Fibroblast of upper back skin (primary cell): ENCODE measurements at regions not wholly inside any gene's neighbourhood (a gene's known extent, or its start where the extent isn't known, plus 50 kb on each side); places are given as distances from the start of the nearest gene placed in this dataset.

Source experiments
- DNase-seq: peaks from one replicate; pipeline ENCODE4 v3.0.0-alpha.2; 2013

DNA sequence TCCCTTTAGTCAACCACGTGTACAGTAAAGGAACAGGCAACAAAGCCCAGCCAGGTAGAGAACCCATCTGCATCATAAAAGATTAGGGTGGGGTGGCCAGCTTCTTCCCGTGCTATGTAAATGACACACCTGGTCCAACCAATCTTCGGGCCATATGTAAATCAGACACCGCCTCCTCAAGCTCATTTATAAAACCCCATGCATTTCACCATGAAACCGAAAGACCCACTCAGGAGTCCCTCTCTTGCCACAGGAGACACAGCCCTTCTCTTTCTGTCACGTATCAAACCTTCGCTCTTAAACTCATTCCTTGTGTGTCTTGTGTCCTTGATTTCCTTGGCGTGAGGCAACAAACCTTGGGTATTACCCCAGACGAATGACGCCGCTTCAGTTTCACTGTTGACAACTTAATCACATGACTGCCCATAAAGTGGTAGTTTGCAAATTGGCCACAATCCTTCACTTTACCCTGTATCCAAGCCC, 59.8 kb upstream of the TBPL2 start:
- no peak for DNase-seq

DNA sequence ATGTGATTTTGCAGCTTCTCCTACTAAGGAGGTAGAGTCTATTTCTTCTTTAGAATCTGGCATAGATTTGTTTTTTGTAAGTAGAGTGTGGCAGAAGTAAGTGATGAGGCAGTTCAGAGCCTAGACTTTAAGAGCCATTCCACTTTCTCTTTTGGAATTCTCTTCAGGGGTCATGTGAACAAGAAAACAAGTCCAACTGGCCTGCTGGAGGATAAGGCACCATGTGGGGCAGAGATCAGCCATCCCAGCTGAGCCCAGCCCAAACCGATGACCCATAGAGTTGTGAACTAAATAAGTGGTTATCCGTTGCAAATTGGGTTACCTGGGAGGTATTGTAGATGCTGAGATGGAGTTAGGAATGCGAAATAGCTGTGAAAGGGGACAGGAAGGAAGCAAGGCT, 60.3 kb upstream of the TBPL2 start:
- DNase-seq: no peak

DNA sequence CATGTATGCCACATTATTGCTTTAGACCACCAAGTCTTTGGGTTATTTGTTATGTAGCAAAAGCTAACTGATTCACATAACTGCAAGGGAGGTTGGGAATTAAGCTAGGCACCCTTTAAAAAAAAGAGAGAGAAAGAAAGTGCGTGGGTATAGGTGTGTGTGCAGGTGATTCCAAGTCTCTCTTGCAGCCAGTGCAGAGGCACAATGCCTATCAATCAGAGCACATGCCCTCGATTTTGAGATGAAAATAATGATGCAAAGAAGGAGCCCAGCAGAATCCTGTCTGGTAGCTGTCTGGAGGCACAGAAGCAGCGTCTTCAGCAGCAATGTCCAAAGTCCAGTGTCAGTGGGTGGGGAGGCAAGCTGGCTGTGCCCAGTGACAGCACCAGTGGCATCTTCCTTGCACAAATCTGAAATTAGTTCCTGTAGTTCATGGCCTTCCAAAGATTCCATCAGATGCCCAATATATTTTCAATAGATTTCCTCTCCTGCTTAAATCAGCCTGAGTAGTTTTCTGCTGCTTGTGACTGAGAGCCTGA, 62.4 kb upstream of the TBPL2 start:
- no peak for DNase-seq

DNA sequence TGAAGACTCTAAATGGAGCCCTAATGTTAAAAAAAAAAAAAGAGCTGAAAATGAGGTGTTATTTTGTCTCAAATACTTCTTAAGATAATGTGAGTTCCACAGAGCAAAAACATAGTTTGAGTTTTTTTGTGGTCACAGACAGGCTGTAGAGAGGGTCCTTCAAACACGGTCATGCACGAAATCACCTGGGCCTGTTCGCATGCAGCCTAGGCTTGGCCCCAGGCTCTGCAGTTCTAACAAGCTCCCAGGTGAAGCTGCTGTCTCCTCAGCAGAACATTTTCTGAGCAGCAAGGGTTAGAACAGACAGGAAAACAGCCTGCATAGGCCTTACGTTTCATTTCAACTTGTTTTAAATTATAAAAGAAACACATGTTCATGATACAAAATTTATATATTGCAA, 65.4 kb upstream of the TBPL2 start:
- DNase-seq: no peak

DNA sequence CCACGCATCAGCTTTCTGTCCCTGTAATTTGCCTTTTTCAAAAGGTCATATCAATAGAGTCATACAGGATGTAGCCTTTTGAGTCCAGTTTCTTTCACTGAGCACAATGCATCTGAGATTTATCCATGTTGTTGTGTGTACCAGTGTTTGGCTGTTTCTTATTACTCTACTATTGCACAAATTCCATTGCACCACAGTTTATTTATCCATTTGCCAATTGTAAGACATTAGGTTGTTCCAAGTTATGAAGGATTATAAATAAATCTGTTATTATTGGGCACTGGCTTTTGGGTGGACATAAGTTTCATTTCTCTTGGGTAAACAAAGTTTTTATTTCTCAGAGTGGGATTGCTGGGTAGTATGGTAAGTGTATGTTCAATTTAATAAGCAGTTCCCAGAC, 68.3 kb upstream of the TBPL2 start:
- no peak for DNase-seq

DNA sequence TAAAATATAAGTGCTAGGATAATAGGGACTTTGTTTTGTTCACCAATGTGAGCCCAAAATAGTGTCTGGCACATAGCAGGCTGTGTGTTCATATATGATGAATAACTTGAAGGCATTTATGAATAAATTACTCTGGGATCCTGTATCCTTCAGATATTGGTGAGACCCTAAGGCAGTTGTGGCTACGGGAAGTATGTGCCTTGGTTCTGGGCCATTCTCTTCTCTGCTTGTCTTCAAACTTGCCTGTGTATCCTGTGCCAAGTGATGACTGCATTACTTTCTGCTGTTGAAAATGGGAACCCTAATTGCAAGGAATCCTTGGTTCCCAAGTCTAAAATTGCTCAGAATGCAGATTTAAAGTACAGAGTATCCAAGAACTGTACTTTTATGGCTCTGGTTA, 67.6 kb upstream of the KTN1 start:
- DNase-seq: peak; percentile 58

DNA sequence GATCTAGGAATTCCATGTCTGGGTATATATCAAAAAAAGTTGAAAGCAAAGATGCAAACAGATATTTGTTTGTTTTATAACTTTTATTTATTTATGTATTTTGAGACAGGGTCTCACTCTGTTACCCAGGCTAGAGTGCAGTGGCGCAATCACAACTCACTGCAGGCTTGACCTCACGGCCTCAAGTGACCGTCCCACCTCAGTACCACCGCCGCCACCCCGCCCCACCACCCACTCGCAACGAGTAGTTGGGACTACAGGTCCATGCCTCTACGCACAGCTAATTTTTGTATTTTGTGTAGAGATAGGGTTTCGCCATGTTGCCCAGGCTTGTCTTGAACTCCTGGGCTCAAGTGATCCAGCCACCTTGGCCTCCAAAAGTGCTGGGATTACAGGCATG, 66.5 kb upstream of the KTN1 start:
- DNase-seq: no peak

DNA sequence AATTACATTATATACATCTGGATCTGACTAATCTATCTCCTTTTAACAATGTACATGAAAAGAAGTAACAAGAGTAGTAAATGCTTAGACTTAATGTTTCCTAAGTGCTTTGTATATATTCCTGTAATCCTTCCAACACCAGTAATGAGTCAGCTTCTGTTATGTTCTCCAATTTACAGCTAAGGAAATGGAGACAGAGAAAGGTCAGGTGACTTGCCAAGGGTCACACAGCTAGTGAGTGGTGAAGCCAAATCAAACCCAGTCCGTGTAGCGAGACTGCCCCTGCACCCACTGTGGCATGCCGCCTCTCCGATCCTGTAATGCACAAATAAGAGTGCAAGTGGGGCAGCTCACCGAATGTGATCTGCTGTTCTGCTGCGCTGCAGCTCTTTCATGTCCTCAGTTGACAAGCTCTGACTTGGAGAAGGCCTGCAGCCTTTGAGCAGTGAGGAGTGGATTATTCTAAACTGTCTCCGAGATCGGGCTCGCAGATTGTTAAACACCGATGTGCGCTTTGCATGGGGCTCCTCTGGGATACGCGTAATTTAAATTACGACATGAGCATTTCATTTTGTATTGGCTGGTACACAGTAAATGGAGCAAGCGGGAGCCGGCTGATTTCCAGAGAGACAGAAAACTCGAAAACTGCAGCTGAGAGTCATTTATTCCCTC, 65.1 kb upstream of the KTN1 start:
- DNase-seq: peak; percentile 78

DNA sequence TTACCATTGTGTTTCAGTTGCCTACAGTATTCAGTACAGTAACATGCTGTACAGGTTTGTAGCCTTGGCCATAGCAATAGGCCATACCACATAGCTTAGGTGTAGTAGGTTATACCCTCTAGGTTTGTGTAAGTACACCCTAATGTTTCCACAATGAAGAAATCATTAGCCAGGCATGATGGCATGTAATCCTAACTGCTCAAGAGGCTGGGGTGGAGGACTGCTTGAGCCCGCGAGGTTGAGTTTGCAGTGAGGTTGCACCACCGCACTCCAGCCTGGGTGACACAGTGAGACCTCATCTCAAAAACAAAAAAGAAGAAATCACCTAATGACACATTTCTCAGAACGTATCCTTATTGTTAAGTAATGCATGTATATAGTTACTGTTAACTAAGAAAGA, 63.2 kb upstream of the KTN1 start:
- no peak for DNase-seq

DNA sequence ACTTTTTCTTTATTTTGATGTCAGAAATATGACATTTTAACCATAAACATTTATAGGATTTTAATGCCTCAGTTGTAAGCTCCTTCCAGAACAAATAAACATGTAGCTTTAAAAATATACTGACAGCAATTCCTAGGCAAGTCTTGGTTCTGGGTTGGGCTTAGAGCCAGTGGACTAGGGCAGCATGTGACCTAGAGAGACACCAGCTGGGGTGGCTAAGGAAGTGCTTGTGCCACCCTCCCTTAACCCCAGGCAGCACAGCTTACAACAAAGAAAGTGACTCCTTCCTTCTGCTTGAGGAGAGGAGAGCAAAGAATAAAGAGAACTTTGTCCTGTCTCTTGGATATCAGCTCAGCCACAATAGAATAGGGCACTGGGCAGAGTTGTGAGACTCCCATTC, 61.6 kb upstream of the KTN1 start:
- DNase-seq: no peak

DNA sequence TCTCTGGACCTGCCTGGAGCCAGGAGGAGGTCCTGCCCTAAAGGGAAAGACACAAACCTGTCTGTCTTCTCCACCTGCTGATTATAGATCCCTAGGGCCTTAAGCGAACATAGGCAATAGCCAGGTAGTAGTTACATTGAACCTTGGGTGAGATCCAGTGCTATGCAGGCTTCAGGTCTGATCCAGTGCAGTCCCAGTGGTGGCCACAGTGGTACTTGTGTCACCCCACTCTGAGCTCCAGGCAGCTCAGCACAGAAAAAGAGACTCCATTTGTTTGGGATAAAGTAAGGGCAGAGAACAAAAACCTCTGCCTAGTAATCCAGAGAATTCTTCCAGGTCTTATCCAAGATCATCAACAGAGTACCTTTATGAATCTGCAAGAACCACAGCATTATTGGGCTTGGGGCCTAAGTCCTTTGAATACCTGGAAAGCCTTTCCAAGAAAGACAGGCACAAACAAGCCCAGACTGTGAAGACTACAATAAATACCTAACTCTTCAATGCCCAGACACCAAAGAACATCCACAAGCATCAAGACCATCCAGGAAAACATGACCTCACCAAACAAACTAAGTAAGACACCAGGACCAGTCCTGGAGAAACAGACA, 60.4 kb upstream of the KTN1 start:
- DNase-seq: no peak

DNA sequence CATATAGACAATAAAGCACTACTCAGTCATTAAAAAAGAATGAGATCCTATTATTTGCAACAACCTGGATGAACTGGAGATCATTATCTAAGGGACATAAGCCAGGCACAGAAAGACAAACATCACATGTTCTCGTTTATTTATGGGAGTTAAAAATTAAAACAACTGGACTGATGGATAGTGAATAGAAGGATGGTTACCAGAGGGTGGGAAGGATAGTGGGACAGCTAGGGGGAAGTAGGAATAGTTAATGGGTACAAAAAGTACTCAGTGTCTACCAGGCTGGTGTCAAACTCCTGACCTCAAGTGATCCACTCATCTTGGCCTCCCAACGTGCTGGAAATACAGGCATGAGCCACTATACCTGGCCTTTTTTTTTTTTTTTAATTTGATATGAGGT, 56.7 kb upstream of the KTN1 start:
- no peak for DNase-seq
